ENCODE measurements at regions not wholly inside any gene's neighbourhood (a gene's known extent, or its start where the extent isn't known, plus 50 kb on each side); places are given as distances from the start of the nearest gene placed in this dataset.
"Not testable (repeated sequence)": the region's sequence is repeated elsewhere in the genome, so short reads cannot be mapped to it uniquely, and the experiment has no call there.

GRCh38 chr3:36095238-36095637, 285.1 kb upstream of the STAC start:
- no peak for DNase-seq

GRCh38 chr3:36097209-36097608, 283.1 kb upstream of the STAC start:
- no peak for DNase-seq

GRCh38 chr3:36114353-36114752, 266.0 kb upstream of the STAC start:
- DNase-seq = no peak

GRCh38 chr3:36124118-36124796, 256.0 kb upstream of the STAC start:
- DNase-seq = no peak

- no peak for DNase-seq
Observed at GRCh38 chr3:36132214-36132613, 248.1 kb upstream of the STAC start.

DNA sequence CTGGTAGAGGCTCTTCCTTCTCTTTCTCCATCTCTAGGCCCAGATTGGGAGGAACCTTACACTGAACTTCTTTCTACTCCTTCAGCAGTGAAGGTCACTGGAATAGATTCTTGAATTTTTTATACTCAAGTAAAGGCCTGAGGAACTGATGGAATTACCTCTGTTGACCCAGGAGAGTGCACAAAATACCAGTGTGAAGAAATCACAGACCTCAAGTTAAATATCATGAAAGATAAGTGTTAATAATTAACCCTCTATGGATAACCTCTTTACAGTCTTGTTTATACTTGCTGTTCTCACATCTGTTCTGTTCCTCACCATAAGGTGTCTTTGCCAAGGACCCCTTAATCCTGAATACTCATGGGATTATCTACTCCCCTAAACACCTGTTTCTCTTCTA, 244.4 kb upstream of the STAC start:
- no peak for DNase-seq

GRCh38 chr3:36142746-36143145, 237.6 kb upstream of the STAC start:
- DNase-seq = no peak

GRCh38 chr3:36146404-36146803, 233.9 kb upstream of the STAC start:
- no peak for DNase-seq

- DNase-seq = no peak
Observed at GRCh38 chr3:36147934-36148558, 232.3 kb upstream of the STAC start.

DNA sequence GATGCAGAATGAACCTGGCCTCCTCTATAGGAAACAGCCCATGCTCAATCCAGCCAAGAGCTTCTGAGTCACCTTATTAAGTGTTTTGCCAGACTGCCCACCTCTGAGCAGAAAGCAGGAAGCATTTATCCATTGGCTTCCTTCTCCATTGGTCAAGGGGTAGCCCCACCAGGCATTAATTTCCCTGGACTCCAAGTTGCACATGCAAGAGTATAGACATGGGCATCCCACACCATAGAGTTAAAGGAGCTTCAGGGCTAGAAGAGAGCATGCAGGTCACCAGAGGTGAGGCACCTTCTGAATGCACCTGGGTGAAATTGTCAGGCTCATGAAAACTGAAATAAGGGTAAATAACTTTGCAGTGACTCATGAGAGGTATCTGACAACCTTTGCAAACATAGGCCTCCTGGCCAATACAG, 230.8 kb upstream of the STAC start:
- DNase-seq = no peak

GRCh38 chr3:36155515-36155914, 224.8 kb upstream of the STAC start:
- DNase-seq = no peak

GRCh38 chr3:36164400-36164799, 215.9 kb upstream of the STAC start:
- no peak for DNase-seq

DNA sequence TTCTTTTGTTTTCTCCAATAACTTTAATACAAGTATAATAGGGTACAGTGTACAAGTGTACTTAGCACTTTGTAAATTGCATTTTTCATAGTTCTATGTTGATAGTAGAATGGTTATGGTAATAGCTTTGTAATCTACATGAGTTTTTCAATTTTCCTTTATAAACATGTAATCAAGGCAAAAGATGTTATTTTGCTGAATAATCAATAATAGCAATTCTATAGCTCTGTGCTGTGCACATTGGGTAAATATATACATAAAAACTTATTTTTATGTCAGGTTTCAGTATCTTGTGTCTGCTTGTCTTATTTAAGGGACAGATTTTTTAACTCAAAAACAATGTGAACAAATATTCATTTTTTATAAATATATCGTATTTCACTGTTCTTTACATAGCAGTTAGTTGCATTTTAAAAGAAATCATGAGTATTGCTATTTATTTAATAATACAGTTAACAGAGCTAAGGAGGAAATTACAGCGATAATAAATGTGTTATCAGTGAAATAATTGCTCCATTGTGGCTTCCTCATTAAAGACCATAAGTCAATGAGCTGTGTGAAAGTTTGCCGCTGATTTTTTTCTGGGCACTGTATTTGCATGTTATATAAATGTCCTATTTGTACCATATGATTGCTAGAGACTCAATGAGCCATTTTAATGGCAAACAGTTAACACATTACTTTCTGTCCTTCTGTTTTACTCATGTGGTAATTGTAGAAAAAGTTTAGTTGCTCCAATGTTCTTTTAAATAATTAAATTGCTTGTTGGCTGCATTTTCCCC, 214.6 kb upstream of the STAC start:
- no peak for DNase-seq

GRCh38 chr3:36166477-36166876, 213.8 kb upstream of the STAC start:
- no peak for DNase-seq

DNA sequence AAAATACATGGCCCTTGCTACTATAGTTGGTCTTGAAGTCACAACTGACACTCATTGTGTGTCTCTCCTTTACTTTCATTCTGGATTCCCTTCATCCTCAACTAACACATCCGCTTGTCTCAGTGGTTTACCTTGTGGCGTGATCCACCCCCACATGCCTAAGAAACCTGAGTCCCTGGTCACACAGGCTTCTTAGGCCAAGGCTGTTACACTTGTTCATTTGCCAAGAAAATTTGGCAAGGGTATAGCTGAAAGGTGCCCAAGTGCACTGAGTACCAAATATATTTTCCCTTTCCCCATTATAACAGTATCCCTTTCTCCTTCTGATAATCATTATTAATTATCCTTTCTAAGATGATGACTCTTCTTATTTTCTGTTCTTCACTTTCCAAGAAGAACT, 207.6 kb upstream of the STAC start:
- no peak for DNase-seq

GRCh38 chr3:36175113-36175812, 205.0 kb upstream of the STAC start:
- no peak for DNase-seq

- DNase-seq = no peak
Observed at GRCh38 chr3:36175916-36176461, 204.3 kb upstream of the STAC start.

- DNase-seq = no peak
Observed at GRCh38 chr3:36178018-36178417, 202.3 kb upstream of the STAC start.

DNA sequence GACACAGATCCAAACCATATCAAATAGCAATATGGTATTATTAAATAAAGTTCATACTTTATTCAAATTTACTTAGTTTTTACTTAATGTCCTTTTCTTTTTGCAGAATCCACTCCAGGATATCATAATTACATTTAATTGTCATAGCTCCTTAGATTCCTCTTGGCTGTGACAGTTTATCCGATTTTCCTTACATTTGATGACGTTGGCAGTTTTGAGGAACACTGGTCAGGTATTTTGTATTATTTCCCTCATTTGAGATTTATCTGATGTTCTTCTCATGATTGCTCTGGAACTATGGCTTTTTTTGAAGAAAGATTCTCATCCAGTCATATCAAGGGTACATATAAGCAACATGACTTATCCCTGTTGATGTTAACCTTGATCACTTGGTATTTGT, 198.3 kb upstream of the STAC start:
- DNase-seq = no peak

DNA sequence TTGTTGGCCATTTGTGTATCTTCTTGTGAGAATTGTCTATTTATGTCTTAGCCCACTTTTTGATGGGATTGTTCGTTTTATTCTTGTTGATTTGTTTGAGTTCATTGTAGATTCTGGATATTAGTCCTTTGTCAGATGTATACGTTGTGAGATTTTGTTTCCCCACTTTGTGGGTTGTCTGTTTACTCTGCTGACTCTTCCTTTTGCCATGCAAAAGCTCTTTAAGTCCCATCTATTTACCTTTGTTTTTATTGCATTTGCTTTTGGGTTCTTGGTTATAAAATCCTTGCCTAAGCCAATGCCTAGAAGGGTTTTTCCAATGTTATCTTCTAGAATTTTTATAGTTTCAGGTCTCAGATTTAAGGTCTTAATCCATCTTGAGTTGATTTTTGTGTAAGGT, 193.1 kb upstream of the STAC start:
- DNase-seq = not testable (repeated sequence)

DNA sequence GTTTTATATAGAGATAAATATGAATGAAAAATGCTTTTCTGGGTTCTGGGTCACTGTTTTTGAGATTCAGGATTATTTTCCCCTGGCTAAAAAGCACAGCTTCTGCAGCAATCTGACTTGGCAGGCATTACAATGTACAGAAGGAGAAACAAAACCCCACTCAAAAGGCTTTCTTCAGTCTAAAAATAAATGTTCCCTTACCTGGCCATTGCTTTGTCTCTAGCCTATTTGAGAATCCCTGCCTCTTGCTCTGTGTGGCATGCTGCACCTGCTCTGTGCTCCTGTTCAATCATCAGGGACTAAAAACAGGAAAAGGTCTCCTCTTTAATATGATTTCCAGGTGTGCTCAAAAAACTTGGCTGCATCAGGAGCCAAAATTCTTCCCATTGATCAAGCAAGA, 187.4 kb upstream of the STAC start:
- DNase-seq = no peak

DNA sequence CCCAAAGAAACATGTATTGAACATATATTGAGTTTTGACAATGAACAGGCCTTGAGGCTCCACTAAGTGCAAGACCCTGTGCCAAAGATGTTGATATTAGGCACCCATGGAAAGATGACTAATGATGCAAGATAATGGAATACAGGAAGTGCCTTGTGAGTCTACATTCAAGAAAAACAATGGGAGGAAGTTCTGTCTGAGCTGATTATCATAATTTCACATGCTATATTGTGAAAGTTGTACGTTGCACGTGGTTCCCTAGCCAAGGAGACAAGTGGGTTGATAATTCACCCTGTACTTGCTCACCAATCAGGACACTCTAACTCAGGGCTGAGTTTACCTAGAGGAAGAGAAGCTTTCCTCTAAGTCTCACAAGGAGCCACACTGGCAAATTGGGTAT, 186.9 kb upstream of the STAC start:
- DNase-seq = no peak

DNA sequence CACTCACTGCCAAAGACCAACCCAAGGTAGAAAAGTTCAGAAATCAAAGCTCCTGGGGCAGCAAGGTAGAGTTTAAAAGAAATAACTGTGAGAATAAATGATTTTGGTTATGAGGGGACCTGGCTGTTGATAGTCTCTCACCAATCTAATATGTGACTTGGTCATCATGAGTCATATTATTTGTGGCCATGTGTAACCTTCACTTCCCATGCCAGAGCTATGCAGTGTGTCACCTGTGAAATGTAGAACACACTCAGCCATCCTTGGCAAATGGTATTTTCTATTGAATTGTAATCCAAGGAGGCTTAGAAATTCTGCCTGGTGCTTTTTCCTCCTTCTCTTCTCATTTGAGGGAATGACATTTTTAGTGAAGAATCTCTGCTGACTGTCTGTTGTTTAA, 184.2 kb upstream of the STAC start:
- no peak for DNase-seq
